ENCODE measurements at regions not wholly inside any gene's neighbourhood (a gene's known extent, or its start where the extent isn't known, plus 50 kb on each side); places are given as distances from the start of the nearest gene placed in this dataset.

GRCh38 chr1:102783487-102783886, 324.8 kb downstream of the COL11A1 start:
- TF ChIP-seq, protein P1, sequence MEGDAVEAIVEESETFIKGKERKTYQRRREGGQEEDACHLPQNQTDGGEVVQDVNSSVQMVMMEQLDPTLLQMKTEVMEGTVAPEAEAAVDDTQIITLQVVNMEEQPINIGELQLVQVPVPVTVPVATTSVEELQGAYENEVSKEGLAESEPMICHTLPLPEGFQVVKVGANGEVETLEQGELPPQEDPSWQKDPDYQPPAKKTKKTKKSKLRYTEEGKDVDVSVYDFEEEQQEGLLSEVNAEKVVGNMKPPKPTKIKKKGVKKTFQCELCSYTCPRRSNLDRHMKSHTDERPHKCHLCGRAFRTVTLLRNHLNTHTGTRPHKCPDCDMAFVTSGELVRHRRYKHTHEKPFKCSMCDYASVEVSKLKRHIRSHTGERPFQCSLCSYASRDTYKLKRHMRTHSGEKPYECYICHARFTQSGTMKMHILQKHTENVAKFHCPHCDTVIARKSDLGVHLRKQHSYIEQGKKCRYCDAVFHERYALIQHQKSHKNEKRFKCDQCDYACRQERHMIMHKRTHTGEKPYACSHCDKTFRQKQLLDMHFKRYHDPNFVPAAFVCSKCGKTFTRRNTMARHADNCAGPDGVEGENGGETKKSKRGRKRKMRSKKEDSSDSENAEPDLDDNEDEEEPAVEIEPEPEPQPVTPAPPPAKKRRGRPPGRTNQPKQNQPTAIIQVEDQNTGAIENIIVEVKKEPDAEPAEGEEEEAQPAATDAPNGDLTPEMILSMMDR (IDR thresholded peaks at IDR 0.05): no peak
- TF ChIP-seq ZFX (IDR thresholded peaks at IDR 0.05; ENCODE audit: borderline replicate concordance): no peak
